ENCODE measurements at regions not wholly inside any gene's neighbourhood (a gene's known extent, or its start where the extent isn't known, plus 50 kb on each side); places are given as distances from the start of the nearest gene placed in this dataset.

DNA sequence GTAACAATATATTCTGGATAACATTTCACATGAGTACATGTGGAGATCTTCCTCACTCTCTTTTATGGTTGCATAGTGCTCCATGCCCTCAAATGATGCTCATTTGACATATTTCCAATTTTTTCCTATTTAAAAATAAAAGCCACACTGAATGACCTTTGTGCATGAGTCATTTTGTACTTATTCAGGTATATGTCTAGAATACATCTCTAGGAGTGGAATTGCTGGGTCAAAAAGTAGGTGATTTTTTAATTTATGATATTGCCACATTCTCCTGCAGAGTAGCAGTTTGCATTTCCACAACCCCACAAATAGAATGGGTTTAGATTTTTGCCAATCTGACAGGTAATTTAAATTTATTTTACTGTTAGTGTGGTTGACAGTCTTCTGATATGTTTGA lies 104.8 kb downstream of the RPAP3 start:
- POLR2A ChIA-PET: no interaction called here
- H3K4me3 ChIP-seq (ENCODE audit: low read depth, low read length): no peak overlapping the region
- DNase-seq (ENCODE audit: low read depth, low spot score): no peak
- CTCF ChIA-PET: interaction anchor here (1.5 kb wide), 1 partner anchor 36 kb away, joined by 4 read pairs; no protein-coding TSS in a partner anchor
- TF ChIP-seq, protein P1, sequence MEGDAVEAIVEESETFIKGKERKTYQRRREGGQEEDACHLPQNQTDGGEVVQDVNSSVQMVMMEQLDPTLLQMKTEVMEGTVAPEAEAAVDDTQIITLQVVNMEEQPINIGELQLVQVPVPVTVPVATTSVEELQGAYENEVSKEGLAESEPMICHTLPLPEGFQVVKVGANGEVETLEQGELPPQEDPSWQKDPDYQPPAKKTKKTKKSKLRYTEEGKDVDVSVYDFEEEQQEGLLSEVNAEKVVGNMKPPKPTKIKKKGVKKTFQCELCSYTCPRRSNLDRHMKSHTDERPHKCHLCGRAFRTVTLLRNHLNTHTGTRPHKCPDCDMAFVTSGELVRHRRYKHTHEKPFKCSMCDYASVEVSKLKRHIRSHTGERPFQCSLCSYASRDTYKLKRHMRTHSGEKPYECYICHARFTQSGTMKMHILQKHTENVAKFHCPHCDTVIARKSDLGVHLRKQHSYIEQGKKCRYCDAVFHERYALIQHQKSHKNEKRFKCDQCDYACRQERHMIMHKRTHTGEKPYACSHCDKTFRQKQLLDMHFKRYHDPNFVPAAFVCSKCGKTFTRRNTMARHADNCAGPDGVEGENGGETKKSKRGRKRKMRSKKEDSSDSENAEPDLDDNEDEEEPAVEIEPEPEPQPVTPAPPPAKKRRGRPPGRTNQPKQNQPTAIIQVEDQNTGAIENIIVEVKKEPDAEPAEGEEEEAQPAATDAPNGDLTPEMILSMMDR (IDR thresholded peaks at IDR 0.05; ENCODE audit: insufficient read depth, low read length, missing control alignments): no peak

DNA sequence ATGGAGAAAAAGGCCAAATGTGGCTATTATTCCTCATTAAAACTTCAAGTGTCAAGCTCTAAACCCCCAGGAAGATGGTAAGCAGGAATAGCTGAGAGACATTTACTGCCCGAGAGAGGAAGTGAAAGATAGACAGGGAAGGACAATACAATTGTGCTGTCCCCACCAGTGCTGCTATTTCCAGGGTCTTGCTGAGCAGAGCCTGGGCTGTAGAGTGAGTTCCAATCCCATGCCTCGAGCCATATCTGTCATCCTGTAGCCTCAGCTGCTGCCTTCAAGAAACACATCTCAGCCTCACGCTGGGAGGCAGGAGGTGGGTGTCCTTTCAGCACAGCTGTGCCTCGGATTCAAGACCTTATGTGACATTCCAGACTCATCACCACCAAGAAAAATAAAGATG lies 114.0 kb downstream of the RPAP3 start:
- ChIA-PET POLR2A (interaction anchor here (0.6 kb wide), 1 partner anchor 195 kb away, joined by 3 read pairs; no protein-coding TSS in a partner anchor), CTCF (no interaction called here)
- TF ChIP-seq, protein P1 (IDR thresholded peaks at IDR 0.05; ENCODE audit: insufficient read depth, low read length, missing control alignments): no peak
- no peak overlapping the region for H3K4me3 ChIP-seq (ENCODE audit: low read depth, low read length)
- no peak for DNase-seq (ENCODE audit: low read depth, low spot score)

DNA sequence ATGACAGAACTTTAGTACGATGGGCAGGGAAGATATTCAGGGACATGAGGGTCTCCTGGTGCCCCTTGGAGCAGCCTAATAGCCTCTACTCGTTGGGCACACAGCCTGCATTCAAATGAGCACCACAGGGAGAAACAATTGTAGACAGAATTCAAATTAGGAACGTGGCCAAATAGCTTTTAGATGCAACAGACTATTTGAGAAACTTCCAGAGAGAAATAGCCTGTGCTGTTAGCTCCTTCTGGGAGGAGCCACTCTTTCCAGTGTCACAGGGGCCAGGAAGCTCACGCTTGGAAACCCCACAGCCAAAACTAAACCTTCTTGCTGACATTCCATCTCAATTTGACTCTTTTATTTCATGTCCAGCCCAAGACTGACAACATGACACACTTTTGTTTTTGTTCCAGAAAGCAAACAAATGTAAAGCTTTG lies 114.5 kb downstream of the RPAP3 start:
- DNase-seq (ENCODE audit: low read depth, low spot score): no peak
- no peak overlapping the region for H3K4me3 ChIP-seq (ENCODE audit: low read depth, low read length)
- CTCF ChIA-PET: no interaction called here
- TF ChIP-seq, protein P1 (IDR thresholded peaks at IDR 0.05; ENCODE audit: insufficient read depth, low read length, missing control alignments): no peak
- POLR2A ChIA-PET: interaction anchor here (0.6 kb wide), 1 partner anchor 196 kb away, joined by 3 read pairs; no protein-coding TSS in a partner anchor

DNA sequence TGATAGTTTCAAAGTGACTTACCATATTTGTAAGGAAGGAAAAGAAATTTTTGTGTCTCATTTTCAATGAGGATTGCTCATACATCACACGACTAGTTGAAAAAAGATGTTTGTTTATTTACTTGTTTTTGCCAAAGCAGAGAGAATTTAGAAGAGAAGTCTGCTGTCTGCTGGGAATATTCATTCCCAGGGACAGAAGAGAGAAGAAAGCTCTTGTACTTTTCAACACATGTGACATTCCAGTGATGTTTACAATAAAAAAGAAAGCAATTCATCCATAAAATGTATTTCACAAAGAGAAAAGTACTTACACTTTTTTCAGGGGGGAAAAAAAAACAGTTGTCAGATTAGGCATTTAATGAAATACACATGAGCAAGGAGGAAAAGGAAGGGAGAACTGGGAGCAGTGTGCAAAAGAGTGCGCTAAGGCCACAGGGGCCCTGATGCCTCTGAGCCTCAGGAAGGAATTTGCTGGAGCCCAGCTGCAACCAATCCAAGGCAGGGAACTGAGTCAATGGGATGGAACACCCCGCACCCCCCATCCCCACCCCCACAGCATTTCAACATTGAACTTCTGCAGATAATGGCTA lies 115.0 kb downstream of the RPAP3 start:
- ChIA-PET POLR2A (no interaction called here), CTCF (no interaction called here)
- TF ChIP-seq, protein P1 (IDR thresholded peaks at IDR 0.05; ENCODE audit: insufficient read depth, low read length, missing control alignments): no peak
- no peak overlapping the region for H3K4me3 ChIP-seq (ENCODE audit: low read depth, low read length)
- DNase-seq (ENCODE audit: low read depth, low spot score): no peak

DNA sequence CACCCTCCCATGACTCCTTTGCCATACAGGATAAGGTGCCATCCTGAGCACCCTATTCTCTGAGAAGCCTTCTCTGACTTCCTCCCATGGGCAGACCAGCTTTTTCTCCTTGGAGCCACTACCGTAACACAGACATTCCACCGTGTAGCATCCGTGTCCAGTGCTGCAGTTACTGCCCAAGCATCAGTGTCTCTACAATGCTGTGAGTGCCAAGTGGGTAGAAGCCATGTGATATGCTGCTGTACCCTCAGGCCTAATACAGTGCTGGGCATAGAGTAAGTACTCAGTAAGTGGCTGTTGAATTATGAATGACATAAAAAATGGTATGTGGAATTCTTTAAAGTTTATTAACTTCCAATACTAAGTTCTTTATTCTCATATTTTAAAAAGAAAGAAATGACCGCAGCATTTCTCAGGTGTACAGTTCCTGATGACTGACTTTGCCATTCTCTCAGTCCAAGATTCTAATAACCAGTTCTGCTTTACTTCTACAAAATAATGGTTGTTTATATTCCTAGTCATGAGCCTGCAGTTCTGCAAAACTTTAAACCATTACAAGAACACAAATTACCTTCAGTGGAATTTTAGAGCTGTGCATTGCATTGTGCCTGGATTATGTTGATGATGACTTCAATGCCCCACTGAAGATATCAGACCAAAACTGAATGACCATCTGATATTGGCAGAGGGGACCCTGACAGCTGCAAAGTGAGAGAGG lies 118.7 kb downstream of the RPAP3 start:
- ChIA-PET CTCF (no interaction called here), POLR2A (no interaction called here)
- TF ChIP-seq, protein P1 (IDR thresholded peaks at IDR 0.05; ENCODE audit: insufficient read depth, low read length, missing control alignments): no peak
- DNase-seq (ENCODE audit: low read depth, low spot score): no peak
- H3K4me3 ChIP-seq (ENCODE audit: low read depth, low read length): no peak overlapping the region

DNA sequence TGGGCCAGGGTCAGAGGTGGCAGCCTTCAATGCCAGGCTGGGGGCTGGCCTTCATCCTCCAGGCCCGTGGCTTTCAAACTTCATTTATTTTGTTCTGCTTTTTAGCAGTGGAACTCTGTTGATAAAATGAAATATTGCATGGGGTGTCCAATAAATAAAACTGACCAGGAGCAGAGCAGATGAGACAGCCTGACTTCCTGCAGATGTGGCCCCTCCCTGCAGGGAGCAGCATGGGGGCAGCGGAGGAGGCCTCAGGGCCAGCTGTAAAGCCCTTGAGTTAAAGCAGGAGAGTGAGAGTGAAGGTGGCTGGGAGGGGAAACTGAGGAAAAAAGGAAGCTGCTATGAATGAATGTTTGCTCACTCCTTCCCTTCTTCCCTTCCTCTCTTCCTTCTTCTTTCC lies 120.3 kb downstream of the RPAP3 start:
- POLR2A ChIA-PET: no interaction called here
- CTCF ChIA-PET: no interaction called here
- TF ChIP-seq, protein P1 (IDR thresholded peaks at IDR 0.05; ENCODE audit: insufficient read depth, low read length, missing control alignments): no peak
- no peak for DNase-seq (ENCODE audit: low read depth, low spot score)
- no peak overlapping the region for H3K4me3 ChIP-seq (ENCODE audit: low read depth, low read length)
